IMR-90 (cell line): ENCODE measurements at regions not wholly inside any gene's neighbourhood (a gene's known extent, or its start where the extent isn't known, plus 50 kb on each side); places are given as distances from the start of the nearest gene placed in this dataset.
A peak's percentile ranks its signal among the peaks of the same experiment; 100 is the strongest.

Source experiments
- ATAC-seq: fragments of 200-7000 bp; cut with Tn5 transposase; 2 replicates; pipeline ENCODE4 v1.9.1; 2020; ENCODE audit warnings: low read depth, mild to moderate bottlenecking, moderate library complexity
- BruUV-seq: library from RNA; stranded (reverse); fragments of 400-500 nt; replicated peaks from 2 replicates; lab custom pipeline; 2021; lab: Mats Ljungman, UMichigan
- CTCF ChIA-PET: fragments of 300-600 bp; formaldehyde crosslinking; extraction: SDS; loops from one replicate; lab custom pipeline; 2021; ENCODE audit warnings: antibody characterized with exemption; lab: Yijun Ruan, JAX
- POLR2A ChIA-PET: fragments of 300-600 bp; sonication (Branson Sonifier 250); formaldehyde crosslinking; loops from one replicate; lab custom pipeline; 2022; ENCODE audit warnings: antibody characterized with exemption; ENCODE audit not compliant: unreplicated experiment; lab: Charles Lee
- DNase-seq: peaks from one replicate; pipeline ENCODE4 v3.0.0; 2013
- H2AFZ ChIP-seq: replicated peaks from 2 replicates; pipeline ENCODE3; 2013; ENCODE audit warnings: low read length, mild to moderate bottlenecking; ENCODE audit not compliant: poor library complexity
- H2AK5ac ChIP-seq: 2 replicates; pipeline ENCODE4 v1.6.1; 2013; ENCODE audit warnings: low read depth, low read length, inconsistent platforms
- H2AK9ac ChIP-seq: replicated peaks from 2 replicates; pipeline ENCODE3; 2013; ENCODE audit warnings: mild to moderate bottlenecking, low read depth, low read length, moderate library complexity; ENCODE audit not compliant: poor library complexity
- H2BK120ac ChIP-seq: 2 replicates; pipeline ENCODE4 v1.6.1; 2013; ENCODE audit warnings: low read depth, low read length, inconsistent platforms
- H2BK15ac ChIP-seq: 3 replicates; pipeline ENCODE4 v1.6.1; 2013; ENCODE audit warnings: low read depth, low read length, inconsistent platforms
- H2BK20ac ChIP-seq: 2 replicates; pipeline ENCODE4 v1.6.1; 2013; ENCODE audit warnings: low read depth, mild to moderate bottlenecking, inconsistent platforms, low read length, moderate library complexity
- H2BK5ac ChIP-seq: 2 replicates; pipeline ENCODE4 v1.6.1; 2013; ENCODE audit warnings: mild to moderate bottlenecking, low read depth, low read length, inconsistent platforms; ENCODE audit not compliant: poor library complexity, severe bottlenecking
- H3K14ac ChIP-seq: replicated peaks from 2 replicates; pipeline ENCODE4 v1.6.1; 2013; ENCODE audit warnings: low read depth, low read length, inconsistent platforms
- H3K18ac ChIP-seq: 2 replicates; pipeline ENCODE4 v1.6.1; 2013; ENCODE audit warnings: low read depth, low read length, control low read depth
- H3K23ac ChIP-seq: 2 replicates; pipeline ENCODE4 v1.6.1; 2013; ENCODE audit warnings: low read depth, low read length, inconsistent platforms
- H3K27ac ChIP-seq: 2 replicates; pipeline ENCODE4 v1.5.1; 2013; ENCODE audit warnings: mild to moderate bottlenecking, control low read depth, low read length; ENCODE audit not compliant: insufficient read depth
- H3K27me3 ChIP-seq: 2 replicates; pipeline ENCODE4 v1.6.1; 2013; ENCODE audit warnings: low read length; ENCODE audit not compliant: control insufficient read depth, insufficient read depth
- H3K36me3 ChIP-seq: 2 replicates; pipeline ENCODE4 v1.6.1; 2013; ENCODE audit warnings: low read length, mixed read lengths; ENCODE audit not compliant: control insufficient read depth, insufficient read depth
- H3K4ac ChIP-seq: 2 replicates; pipeline ENCODE4 v1.6.1; 2013; ENCODE audit warnings: low read depth, low read length, inconsistent platforms
- H3K4me1 ChIP-seq: 2 replicates; pipeline ENCODE4 v1.6.1; 2013; ENCODE audit warnings: low read length, mixed read lengths; ENCODE audit not compliant: control insufficient read depth, insufficient read depth
- H3K4me2 ChIP-seq: 2 replicates; pipeline ENCODE4 v1.6.1; 2013; ENCODE audit warnings: low read depth, mild to moderate bottlenecking, control low read depth, low read length, moderate library complexity
- H3K4me3 ChIP-seq: 2 replicates; pipeline ENCODE4 v1.5.1; 2013; ENCODE audit warnings: low read depth, mild to moderate bottlenecking, control low read depth, low read length, moderate library complexity; ENCODE audit not compliant: insufficient read depth
- H3K56ac ChIP-seq: 2 replicates; pipeline ENCODE4 v1.6.1; 2013; ENCODE audit warnings: low read length, inconsistent platforms; ENCODE audit not compliant: insufficient read depth; ENCODE audit errors: extremely low read depth
- H3K79me1 ChIP-seq, 2 experiments: 2 replicates each; pipeline ENCODE4 v1.6.1; 2013; ENCODE audit warnings: low read length in 2 of 2, inconsistent platforms in 1 of 2, low read depth in 1 of 2
- H3K9ac ChIP-seq: 2 replicates; pipeline ENCODE4 v1.6.1; 2013; ENCODE audit warnings: low read depth, low read length, control low read depth
- H3K9me1 ChIP-seq: 2 replicates; pipeline ENCODE4 v1.6.1; 2013; ENCODE audit warnings: low read length, inconsistent platforms; ENCODE audit not compliant: insufficient read depth
- H3K9me3 ChIP-seq: 2 replicates; pipeline ENCODE4 v1.6.1; 2013; ENCODE audit warnings: low read length; ENCODE audit not compliant: control insufficient read depth, insufficient read depth
- H4K20me1 ChIP-seq: 2 replicates; pipeline ENCODE4 v1.6.1; 2013; ENCODE audit warnings: low read length, inconsistent platforms; ENCODE audit not compliant: insufficient read depth
- H4K5ac ChIP-seq: 2 replicates; pipeline ENCODE4 v1.6.1; 2013; ENCODE audit warnings: mild to moderate bottlenecking, low read depth, low read length, control low read depth
- H4K8ac ChIP-seq, 2 experiments: 2 replicates each; pipeline ENCODE4 v1.6.1; 2013; ENCODE audit warnings: low read depth in 2 of 2, low read length in 2 of 2, control low read depth in 1 of 2, inconsistent platforms in 1 of 2
- H4K91ac ChIP-seq: 2 replicates; pipeline ENCODE4 v1.6.1; 2013; ENCODE audit warnings: low read depth, low read length, inconsistent platforms; ENCODE audit not compliant: insufficient read depth
- MAFK ChIP-seq: IDR thresholded peaks from 2 replicates; pipeline ENCODE4 v1.6.1; 2012; ENCODE audit warnings: low read depth, low read length, improper control_type of control experiment
- SMC3 ChIP-seq: fragments of 150-350 bp; IDR thresholded peaks from 2 replicates; pipeline ENCODE4 v1.6.1; 2016; ENCODE audit warnings: low read depth, mild to moderate bottlenecking, antibody characterized with exemption, low read length, moderate library complexity
- dilution Hi-C: fragments of 300-500 bp; cut with HindIII; formaldehyde crosslinking; loops from one replicate; pipeline ENCODE4 v1.14.3; 2018; ENCODE audit warnings: low sequenced_read_pairs; ENCODE audit not compliant: unreplicated experiment
- in situ Hi-C: fragments of 300-500 bp; cut with MboI; formaldehyde crosslinking; loops from 3 replicates; pipeline ENCODE4 v1.14.3; 2019; ENCODE audit warnings: low sequenced_read_pairs, inconsistent platforms, mixed read lengths
- intact Hi-C: fragments of 100-400 bp; cut with micrococcal nuclease; formaldehyde crosslinking; loops from 2 replicates; pipeline ENCODE4 v1.10.0; 2022

GRCh38 chr7:32167815-32168214 is 97.6 kb upstream of the PDE1C start:
- no peak overlapping the region for H2AK9ac ChIP-seq
- no peak overlapping the region for H3K4me3 ChIP-seq
- no peak overlapping the region for H4K91ac ChIP-seq
- no peaks in the 10 kb centered on the region for H4K20me1 ChIP-seq
- ChIA-PET POLR2A (no interaction called here), CTCF (no interaction called here)
- no peak overlapping the region for H3K56ac ChIP-seq
- no peak overlapping the region for H2BK15ac ChIP-seq
- intact Hi-C loops = loop anchor here (10.0 kb wide), 1 partner anchor 383 kb away; no protein-coding TSS in a partner anchor
- no peak overlapping the region for H2BK20ac ChIP-seq
- H3K9me3 ChIP-seq = peaks cover 3% of the 10 kb centered on the region; the same call in 1 of the 2 replicates
- H3K4me2 ChIP-seq = no peak overlapping the region
- H3K4ac ChIP-seq = no peak overlapping the region
- no peak overlapping the region for H2BK5ac ChIP-seq
- H3K23ac ChIP-seq = no peak overlapping the region
- peaks cover 4% of the 10 kb centered on the region; the same call in 1 of the 2 replicates for H3K4me1 ChIP-seq
- in situ Hi-C loops = no loop called here
- no peak overlapping the region for H4K8ac ChIP-seq
- no peak overlapping the region for H2AK5ac ChIP-seq
- BruUV-seq = no TSS peak
- no peak overlapping the region for H2AFZ ChIP-seq
- no peaks in the 10 kb centered on the region for H3K79me1 ChIP-seq
- H3K27me3 ChIP-seq = no peaks in the 10 kb centered on the region
- H3K36me3 ChIP-seq = no peaks in the 10 kb centered on the region
- peak; percentile 55 for TF ChIP-seq MAFK
- no peak for TF ChIP-seq SMC3
- no peak overlapping the region for H2BK120ac ChIP-seq
- no peak overlapping the region for H4K5ac ChIP-seq
- ATAC-seq (no peak), DNase-seq (no peak)
- no peak overlapping the region for H3K9ac ChIP-seq
- H3K27ac ChIP-seq = no peak overlapping the region
- H3K14ac ChIP-seq = no peak overlapping the region
- H3K9me1 ChIP-seq = no peaks in the 10 kb centered on the region
- H3K18ac ChIP-seq = no peak overlapping the region
- dilution Hi-C loops = no loop called here
